ENCODE measurements at regions not wholly inside any gene's neighbourhood (a gene's known extent, or its start where the extent isn't known, plus 50 kb on each side); places are given as distances from the start of the nearest gene placed in this dataset.

- intact Hi-C loops (cut with DNase I): no loop called here
- Histone ChIP-seq H3K27ac (no peak overlapping the region), H3K27me3 (no peaks in the 10 kb centered on the region), H3K4me1 (no peaks in the 10 kb centered on the region), H3K36me3 (no peaks in the 10 kb centered on the region), H3K9me3 (no peaks in the 10 kb centered on the region), H3K4me3 (replicated peaks in 1 of 3) (no peak overlapping the region)
- 69 to 76% methylated on average over 1 of the region's 1 CpG for WGBS, 2 donors
- TF ChIP-seq CTCF (IDR thresholded peaks at IDR 0.05) (no peak), POLR2A (IDR thresholded peaks at IDR 0.05) (no peak)
- DNase-seq: no peak
These were observed 745.0 kb upstream of the ACO1 start for GRCh38 chr9:31639451-31639850.

GRCh38 chr9:31669311-31669710 is 715.1 kb upstream of the ACO1 start:
- TF ChIP-seq CTCF (IDR thresholded peaks at IDR 0.05): no peak
- TF ChIP-seq POLR2A (IDR thresholded peaks at IDR 0.05): no peak
- WGBS, 2 donors: 82 to 83% methylated on average over 3 of the region's 3 CpGs
- no peaks in the 10 kb centered on the region for H3K4me1 ChIP-seq
- H3K4me3 ChIP-seq (replicated peaks in 1 of 3): no peak overlapping the region
- no peaks in the 10 kb centered on the region for H3K36me3 ChIP-seq
- intact Hi-C loops (cut with DNase I): no loop called here
- no peak for DNase-seq
- no peaks in the 10 kb centered on the region for H3K27me3 ChIP-seq
- no peak overlapping the region for H3K27ac ChIP-seq
- no peaks in the 10 kb centered on the region for H3K9me3 ChIP-seq

- Histone ChIP-seq H3K4me3 (replicated peaks in 1 of 3) (no peak overlapping the region), H3K9me3 (no peaks in the 10 kb centered on the region), H3K4me1 (no peaks in the 10 kb centered on the region), H3K27me3 (no peaks in the 10 kb centered on the region), H3K27ac (no peak overlapping the region), H3K36me3 (no peaks in the 10 kb centered on the region)
- no peak for TF ChIP-seq CTCF (IDR thresholded peaks at IDR 0.05)
- no peak for TF ChIP-seq POLR2A (IDR thresholded peaks at IDR 0.05)
- intact Hi-C loops (cut with DNase I): no loop called here
- DNase-seq: no peak
- WGBS, 2 donors: 77 to 80% methylated on average over 3 of the region's 3 CpGs
These were observed 713.4 kb upstream of the ACO1 start for GRCh38 chr9:31671011-31671410.

- intact Hi-C loops (cut with DNase I): no loop called here
- Histone ChIP-seq H3K4me1 (no peaks in the 10 kb centered on the region), H3K36me3 (no peaks in the 10 kb centered on the region), H3K4me3 (replicated peaks in 1 of 3) (no peak overlapping the region), H3K27ac (no peak overlapping the region), H3K9me3 (no peaks in the 10 kb centered on the region), H3K27me3 (no peaks in the 10 kb centered on the region)
- DNase-seq: no peak
- 94 to 96% methylated on average over 1 of the region's 1 CpG for WGBS, 2 donors
- TF ChIP-seq CTCF (IDR thresholded peaks at IDR 0.05): no peak
- TF ChIP-seq POLR2A (IDR thresholded peaks at IDR 0.05): no peak
These were observed 710.2 kb upstream of the ACO1 start for GRCh38 chr9:31674264-31674663.

GRCh38 chr9:31677415-31677814 is 707.0 kb upstream of the ACO1 start:
- WGBS, 2 donors: 75 to 90% methylated on average over 2 of the region's 2 CpGs
- Histone ChIP-seq H3K9me3 (no peaks in the 10 kb centered on the region), H3K27me3 (no peaks in the 10 kb centered on the region), H3K4me1 (no peaks in the 10 kb centered on the region), H3K27ac (no peak overlapping the region), H3K36me3 (no peaks in the 10 kb centered on the region), H3K4me3 (replicated peaks in 1 of 3) (no peak overlapping the region)
- no peak for TF ChIP-seq POLR2A (IDR thresholded peaks at IDR 0.05)
- no peak for TF ChIP-seq CTCF (IDR thresholded peaks at IDR 0.05)
- DNase-seq: no peak
- intact Hi-C loops (cut with DNase I): no loop called here

All from thyroid gland (tissue), 4 donors.